GM23338 (cell line): ENCODE measurements at regions not wholly inside any gene's neighbourhood (a gene's known extent, or its start where the extent isn't known, plus 50 kb on each side); places are given as distances from the start of the nearest gene placed in this dataset.

Experiments used
- ATAC-seq: fragments of 200-7000 bp; cut with Tn5 transposase; 3 replicates; pipeline ENCODE4 v1.9.1; 2020
- DNase-seq: peaks from one replicate; pipeline ENCODE4 v3.0.0-alpha.2; 2015; ENCODE audit warnings: low spot score
- H2AFZ ChIP-seq: fragments of 200-600 bp; sonication (generic); 2 replicates; pipeline ENCODE4 v1.8.0; 2016; ENCODE audit warnings: antibody characterized with exemption, mild to moderate bottlenecking, moderate library complexity
- H3F3A ChIP-seq: fragments of 200-600 bp; sonication (generic); replicated peaks from 2 replicates; pipeline ENCODE4 v1.8.0; 2017; ENCODE audit warnings: antibody characterized with exemption, mixed run types, low read depth
- H3K27ac ChIP-seq: fragments of 200-600 bp; sonication (generic); 2 replicates; pipeline ENCODE4 v1.6.1; 2016; ENCODE audit warnings: low read depth
- H3K27me3 ChIP-seq: fragments of 200-600 bp; sonication (generic); 2 replicates; pipeline ENCODE4 v1.8.0; 2016; ENCODE audit warnings: mild to moderate bottlenecking, mixed run types, moderate library complexity; ENCODE audit not compliant: insufficient read depth
- H3K36me3 ChIP-seq: fragments of 200-600 bp; sonication (generic); 2 replicates; pipeline ENCODE4 v1.8.0; 2016; ENCODE audit warnings: mild to moderate bottlenecking; ENCODE audit not compliant: insufficient read depth
- H3K4me1 ChIP-seq: fragments of 200-600 bp; sonication (generic); 2 replicates; pipeline ENCODE4 v1.8.0; 2016; ENCODE audit warnings: mild to moderate bottlenecking, moderate library complexity; ENCODE audit not compliant: insufficient read depth
- H3K4me2 ChIP-seq: fragments of 200-600 bp; sonication (generic); 2 replicates; pipeline ENCODE4 v1.7.1; 2017; ENCODE audit warnings: mixed run types
- H3K4me3 ChIP-seq: fragments of 200-600 bp; sonication (generic); 2 replicates; pipeline ENCODE4 v1.6.1; 2016; ENCODE audit warnings: mixed run types
- H3K79me2 ChIP-seq: fragments of 200-600 bp; sonication (generic); replicated peaks from 2 replicates; pipeline ENCODE4 v1.8.0; 2017; ENCODE audit warnings: mild to moderate bottlenecking; ENCODE audit not compliant: insufficient read depth
- H3K9me2 ChIP-seq: fragments of 200-600 bp; sonication (generic); 2 replicates; pipeline ENCODE4 v1.8.0; 2017; ENCODE audit not compliant: insufficient read depth
- H4K20me1 ChIP-seq: fragments of 200-600 bp; sonication (generic); replicated peaks from 2 replicates; pipeline ENCODE4 v1.8.0; 2017; ENCODE audit warnings: mild to moderate bottlenecking; ENCODE audit not compliant: insufficient read depth
- H3K27ac Mint-ChIP-seq: 2 replicates; pipeline ENCODE4 v1.8.0; 2020; ENCODE audit warnings: inconsistent platforms, mild to moderate bottlenecking, moderate library complexity, mixed read lengths
- H3K27me3 Mint-ChIP-seq: 3 replicates; pipeline ENCODE4 v1.8.0; 2022; ENCODE audit warnings: low read depth, mild to moderate bottlenecking, moderate library complexity, mixed read lengths, inconsistent platforms; ENCODE audit not compliant: insufficient read depth, poor library complexity
- H3K36me3 Mint-ChIP-seq: 3 replicates; pipeline ENCODE4 v1.8.0; 2021; ENCODE audit warnings: low read depth, mild to moderate bottlenecking, inconsistent platforms, moderate library complexity, mixed read lengths
- H3K4me1 Mint-ChIP-seq: 3 replicates; pipeline ENCODE4 v1.8.0; 2020; ENCODE audit warnings: mild to moderate bottlenecking, inconsistent platforms, mixed read lengths
- H3K4me3 Mint-ChIP-seq: 3 replicates; pipeline ENCODE4 v1.8.0; 2021; ENCODE audit warnings: moderate library complexity, mild to moderate bottlenecking, inconsistent platforms, mixed read lengths
- H3K9me3 Mint-ChIP-seq: 3 replicates; pipeline ENCODE4 v1.8.0; 2020; ENCODE audit warnings: moderate library complexity, mild to moderate bottlenecking, inconsistent platforms, mixed read lengths
- CREB1 ChIP-seq: fragments of 250-450 bp; sonication (Bioruptor Pico); IDR thresholded peaks from 2 replicates; pipeline ENCODE4 v1.5.0; 2020; ENCODE audit warnings: low read depth, mild to moderate bottlenecking, moderate library complexity
- CTCF ChIP-seq, 2 experiments: fragments of 200-600 bp in 1 of 2; sonication (generic) in 1 of 2; conservative IDR thresholded peaks; 2 replicates each; pipeline versions ENCODE4 v1.5.1 to v1.6.1; 2016 to 2017; ENCODE audit warnings: antibody characterized with exemption in 2 of 2, low read depth in 2 of 2, mild to moderate bottlenecking in 2 of 2, moderate library complexity in 1 of 2
- EZH2phosphoT487 ChIP-seq: fragments of 200-600 bp; sonication (generic); IDR thresholded peaks from one replicate; pipeline ENCODE4 v1.8.1; 2018; ENCODE audit warnings: antibody characterized with exemption; ENCODE audit not compliant: unreplicated experiment
- REST ChIP-seq: IDR thresholded peaks from one replicate; pipeline ENCODE4 v1.6.1; 2018; ENCODE audit warnings: antibody characterized with exemption; ENCODE audit not compliant: unreplicated experiment
- STAT1 ChIP-seq: IDR thresholded peaks from one replicate; pipeline ENCODE4 v1.6.1; 2016; ENCODE audit warnings: antibody characterized with exemption; ENCODE audit not compliant: unreplicated experiment
- ZNF114 ChIP-seq: fragments of 250-450 bp; sonication (Bioruptor Pico); IDR thresholded peaks from 2 replicates; pipeline ENCODE4 v1.5.0; 2020; ENCODE audit warnings: mild to moderate bottlenecking, moderate library complexity

- H3K79me2 ChIP-seq = no peaks in the 10 kb centered on the region
- Mint-ChIP-seq H3K9me3 (no peaks in the 10 kb centered on the region), H3K4me3 (no peak overlapping the region), H3K4me1 (peaks cover 19% of the 10 kb centered on the region), H3K27ac (no peak overlapping the region), H3K27me3 (peaks cover 62% of the 10 kb centered on the region), H3K36me3 (no peaks in the 10 kb centered on the region)
- H3K27me3 ChIP-seq = peaks cover 75% of the 10 kb centered on the region
- no peaks in the 10 kb centered on the region for H3K36me3 ChIP-seq
- TF ChIP-seq REST (no peak), EZH2phosphoT487 (no peak), CREB1 (CRISPR knock-in tag) (no peak), STAT1 (no peak), CTCF (conservative IDR thresholded peaks at IDR 0.05; ENCODE audit: low read depth in 2 of 2) (no peak), ZNF114 (CRISPR knock-in tag) (no peak)
- no peak for ATAC-seq
- no peaks in the 10 kb centered on the region for H3K4me1 ChIP-seq
- no peak overlapping the region for H3K4me3 ChIP-seq
- H4K20me1 ChIP-seq = no peaks in the 10 kb centered on the region
- no peak overlapping the region for H3K27ac ChIP-seq
- H2AFZ ChIP-seq = no peak overlapping the region
- H3K9me2 ChIP-seq = no peaks in the 10 kb centered on the region
- DNase-seq = peak; percentile 13
- no peaks in the 10 kb centered on the region for H3F3A ChIP-seq
- H3K4me2 ChIP-seq = no peak overlapping the region
Observed at GRCh38 chr22:22746963-22747933, 102.8 kb downstream of the GGTLC2 start.

- no peak overlapping the region for H3K4me3 Mint-ChIP-seq
- no peaks in the 10 kb centered on the region for H3K36me3 Mint-ChIP-seq
- Histone ChIP-seq H3F3A (no peaks in the 10 kb centered on the region), H3K27me3 (peaks cover 75% of the 10 kb centered on the region), H3K4me1 (no peaks in the 10 kb centered on the region), H3K9me2 (no peaks in the 10 kb centered on the region), H4K20me1 (no peaks in the 10 kb centered on the region), H3K79me2 (no peaks in the 10 kb centered on the region), H2AFZ (no peak overlapping the region), H3K4me3 (no peak overlapping the region), H3K36me3 (no peaks in the 10 kb centered on the region), H3K4me2 (no peak overlapping the region), H3K27ac (no peak overlapping the region)
- DNase-seq (peak; percentile 43), ATAC-seq (peak; percentile 76)
- no peaks in the 10 kb centered on the region for H3K9me3 Mint-ChIP-seq
- no peak overlapping the region for H3K27ac Mint-ChIP-seq
- H3K4me1 Mint-ChIP-seq = peaks cover 21% of the 10 kb centered on the region
- TF ChIP-seq CTCF (conservative IDR thresholded peaks at IDR 0.05; ENCODE audit: low read depth in 2 of 2) (peak; percentile 42 to 61), EZH2phosphoT487 (no peak)
- peaks cover 63% of the 10 kb centered on the region for H3K27me3 Mint-ChIP-seq
Observed at GRCh38 chr22:22748297-22748743, 103.9 kb downstream of the GGTLC2 start.
